Kidney epithelial cell (primary cell): ENCODE measurements at regions not wholly inside any gene's neighbourhood (a gene's known extent, or its start where the extent isn't known, plus 50 kb on each side); places are given as distances from the start of the nearest gene placed in this dataset.

ENCODE experiments used
- DNase-seq: peaks from one replicate; pipeline ENCODE4 v3.0.0-alpha.2; 2010; ENCODE audit warnings: low read depth
- H3K27me3 ChIP-seq: 2 replicates; pipeline ENCODE4 v1.6.0; 2011; ENCODE audit warnings: low read length; ENCODE audit not compliant: control insufficient read depth, insufficient read depth
- H3K36me3 ChIP-seq: 2 replicates; pipeline ENCODE4 v1.5.1; 2011; ENCODE audit warnings: low read length; ENCODE audit not compliant: control insufficient read depth, insufficient read depth
- H3K4me3 ChIP-seq: 2 replicates; pipeline ENCODE4 v1.5.1; 2011; ENCODE audit warnings: low read depth, mild to moderate bottlenecking, control low read depth, low read length
- CTCF ChIP-seq: IDR thresholded peaks from 2 replicates; pipeline ENCODE4 v1.5.1; 2011; ENCODE audit warnings: mild to moderate bottlenecking, moderate library complexity, low read length, control low read depth, inconsistent platforms; ENCODE audit not compliant: insufficient read depth, poor library complexity, severe bottlenecking

- Histone ChIP-seq H3K4me3 (no peak overlapping the region), H3K27me3 (peaks cover 48% of the 10 kb centered on the region)
- TF ChIP-seq CTCF = no peak
Measured at GRCh38 chr1:22267413-22268175, 124.7 kb upstream of the WNT4 start.

GRCh38 chr1:22268327-22268726, 125.4 kb upstream of the WNT4 start:
- TF ChIP-seq CTCF = no peak
- no peak overlapping the region for H3K4me3 ChIP-seq
- no peaks in the 10 kb centered on the region for H3K36me3 ChIP-seq
- no peak for DNase-seq
- H3K27me3 ChIP-seq = peaks cover 43% of the 10 kb centered on the region

More at GRCh38 chr1:22267413-22268175, 124.7 kb upstream of the WNT4 start:
- no peaks in the 10 kb centered on the region for H3K36me3 ChIP-seq
- DNase-seq = no peak

GRCh38 chr1:22271847-22272801, 129.2 kb upstream of the WNT4 start:
- Histone ChIP-seq H3K4me3 (no peak overlapping the region), H3K27me3 (peaks cover 37% of the 10 kb centered on the region), H3K36me3 (no peaks in the 10 kb centered on the region)
- DNase-seq = no peak
- no peak for TF ChIP-seq CTCF

GRCh38 chr1:22273686-22274681, 131.1 kb upstream of the WNT4 start:
- peaks cover 20% of the 10 kb centered on the region for H3K27me3 ChIP-seq
- H3K36me3 ChIP-seq = no peaks in the 10 kb centered on the region
- no peak for TF ChIP-seq CTCF
- no peak for DNase-seq
- no peak overlapping the region for H3K4me3 ChIP-seq

GRCh38 chr1:22275167-22275566, 132.3 kb upstream of the WNT4 start:
- no peak overlapping the region for H3K4me3 ChIP-seq
- H3K36me3 ChIP-seq = no peaks in the 10 kb centered on the region
- no peak for DNase-seq
- no peak for TF ChIP-seq CTCF
- peaks cover 20% of the 10 kb centered on the region for H3K27me3 ChIP-seq
